ENCODE measurements at regions not wholly inside any gene's neighbourhood (a gene's known extent, or its start where the extent isn't known, plus 50 kb on each side); places are given as distances from the start of the nearest gene placed in this dataset.

GRCh38 chrX:103158317-103158621, 56.6 kb upstream of the BEX4 start:
- TF ChIP-seq CTCF (IDR thresholded peaks at IDR 0.05) (no peak), POLR2A (IDR thresholded peaks at IDR 0.05) (no peak)
